ENCODE measurements at regions not wholly inside any gene's neighbourhood (a gene's known extent, or its start where the extent isn't known, plus 50 kb on each side); places are given as distances from the start of the nearest gene placed in this dataset.

GRCh38 chr6:74269600-74269858, 573.5 kb downstream of the CD109 start:
- TF ChIP-seq POLR2A (IDR thresholded peaks at IDR 0.05; ENCODE audit: low read length) (no peak), GATA1 (IDR thresholded peaks at IDR 0.05; ENCODE audit: low read depth, low read length) (no peak)

Measured in erythroblast (primary cell).